ENCODE measurements at regions not wholly inside any gene's neighbourhood (a gene's known extent, or its start where the extent isn't known, plus 50 kb on each side); places are given as distances from the start of the nearest gene placed in this dataset.
"Not testable (repeated sequence)": the region's sequence is repeated elsewhere in the genome, so short reads cannot be mapped to it uniquely, and the experiment has no call there.

DNA sequence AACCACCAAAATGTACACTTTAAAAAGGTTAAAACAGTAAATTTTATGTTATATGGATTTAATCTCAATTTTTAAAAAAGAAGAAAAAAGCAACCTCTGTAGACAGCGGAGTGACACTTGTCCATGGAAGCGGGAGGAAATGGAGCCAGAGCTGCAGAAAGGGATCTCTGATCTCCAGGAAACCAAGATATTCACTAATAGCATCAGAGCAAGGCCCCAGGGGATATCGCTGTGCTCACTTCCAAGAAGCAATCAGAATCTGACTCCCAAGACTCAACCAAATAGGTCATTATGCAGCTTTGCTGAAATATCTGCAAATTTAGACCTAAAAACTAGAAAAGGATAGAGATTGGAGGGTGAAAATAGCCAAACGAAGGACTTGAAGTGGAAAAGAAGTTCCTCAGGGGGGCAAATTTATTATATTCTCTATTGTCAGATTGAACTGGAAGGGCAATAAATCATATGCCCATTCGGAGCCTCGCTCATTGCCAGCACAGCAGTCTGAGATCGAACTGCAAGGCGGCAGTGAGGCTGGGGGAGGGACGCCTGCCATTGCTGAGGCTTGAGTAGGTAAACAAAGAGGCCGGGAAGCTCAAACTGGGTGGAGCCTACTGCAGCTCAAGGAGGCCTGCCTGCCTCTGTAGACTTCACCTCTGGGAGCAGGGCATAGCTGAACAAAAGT lies 62.0 kb upstream of the ATP2C1 start:
- Mint-ChIP-seq H3K4me1 (no peaks in the 10 kb centered on the region), H3K27ac (no peak overlapping the region), H3K4me3 (no peak overlapping the region), H3K9me3 (no peaks in the 10 kb centered on the region), H3K27me3 (peaks cover 19% of the 10 kb centered on the region)
- DNase-seq (no peak), ATAC-seq (no peak)

DNA sequence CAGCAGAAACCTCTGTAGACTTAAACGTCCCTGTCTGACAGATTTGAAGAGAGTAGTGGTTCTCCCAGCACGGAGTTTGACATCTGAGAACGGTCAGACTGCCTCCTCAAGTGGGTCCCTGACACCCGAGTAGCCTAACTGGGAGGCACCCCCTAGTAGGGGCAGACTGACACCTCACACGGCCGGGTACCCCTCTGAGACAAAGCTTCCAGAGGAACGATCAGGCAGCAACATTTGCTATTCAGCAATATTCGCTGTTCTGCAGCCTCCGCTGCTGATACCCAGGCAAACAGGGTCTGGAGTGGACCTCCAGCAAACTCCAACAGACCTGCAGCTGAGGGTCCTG lies 61.5 kb upstream of the ATP2C1 start:
- H3K27me3 Mint-ChIP-seq, result peaks cover 19% of the 10 kb centered on the region
- not testable (repeated sequence) for DNase-seq, H3K4me1 Mint-ChIP-seq, H3K27ac Mint-ChIP-seq, H3K4me3 Mint-ChIP-seq, ATAC-seq, H3K9me3 Mint-ChIP-seq

DNA sequence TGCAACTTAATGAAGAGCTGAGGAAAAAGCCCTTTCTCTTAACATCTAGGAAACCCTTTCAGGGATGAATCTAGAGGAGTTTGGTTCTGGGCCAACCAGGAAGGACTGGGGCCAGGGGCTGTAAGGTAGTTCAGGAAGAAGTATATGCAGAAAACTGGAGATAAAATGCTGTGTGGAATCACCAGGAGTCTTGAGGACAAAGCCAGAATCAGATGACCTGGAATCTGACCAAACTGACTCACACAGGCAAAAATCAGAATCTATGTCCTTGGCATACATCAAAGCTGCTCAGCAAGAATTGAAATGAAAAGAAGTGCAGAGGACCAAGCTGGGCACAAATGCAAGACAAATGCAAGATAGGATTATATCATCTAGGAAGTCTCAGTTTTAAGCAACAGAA lies 59.4 kb upstream of the ATP2C1 start:
- ATAC-seq, result no peak
- no peaks in the 10 kb centered on the region for H3K4me1 Mint-ChIP-seq
- H3K9me3 Mint-ChIP-seq, result no peaks in the 10 kb centered on the region
- no peak overlapping the region for H3K4me3 Mint-ChIP-seq
- peaks cover 29% of the 10 kb centered on the region for H3K27me3 Mint-ChIP-seq
- no peak overlapping the region for H3K27ac Mint-ChIP-seq
- DNase-seq, result no peak

DNA sequence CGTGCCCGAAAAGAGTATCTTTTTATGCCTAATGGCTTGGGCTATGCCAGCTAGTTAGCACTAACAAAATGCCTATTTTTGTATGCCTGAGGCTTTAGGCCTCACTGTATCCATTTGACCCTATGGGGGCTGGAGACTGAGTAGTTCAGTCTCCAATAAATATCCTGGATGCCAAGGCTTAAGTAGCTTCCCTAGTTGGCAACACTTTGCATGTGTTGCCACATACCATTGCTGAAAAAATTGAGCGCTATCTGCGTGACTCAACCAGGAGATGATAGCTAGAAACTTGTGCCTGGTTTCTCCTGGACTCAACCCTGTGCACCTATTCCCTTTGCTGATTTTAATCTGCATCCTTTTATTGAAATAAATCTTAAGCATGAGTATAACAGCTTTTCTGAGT lies 58.4 kb upstream of the ATP2C1 start:
- Mint-ChIP-seq H3K9me3 (no peaks in the 10 kb centered on the region), H3K4me1 (peaks cover 7% of the 10 kb centered on the region), H3K4me3 (no peak overlapping the region), H3K27ac (no peak overlapping the region), H3K27me3 (peaks cover 39% of the 10 kb centered on the region)
- ATAC-seq (no peak), DNase-seq (no peak)

DNA sequence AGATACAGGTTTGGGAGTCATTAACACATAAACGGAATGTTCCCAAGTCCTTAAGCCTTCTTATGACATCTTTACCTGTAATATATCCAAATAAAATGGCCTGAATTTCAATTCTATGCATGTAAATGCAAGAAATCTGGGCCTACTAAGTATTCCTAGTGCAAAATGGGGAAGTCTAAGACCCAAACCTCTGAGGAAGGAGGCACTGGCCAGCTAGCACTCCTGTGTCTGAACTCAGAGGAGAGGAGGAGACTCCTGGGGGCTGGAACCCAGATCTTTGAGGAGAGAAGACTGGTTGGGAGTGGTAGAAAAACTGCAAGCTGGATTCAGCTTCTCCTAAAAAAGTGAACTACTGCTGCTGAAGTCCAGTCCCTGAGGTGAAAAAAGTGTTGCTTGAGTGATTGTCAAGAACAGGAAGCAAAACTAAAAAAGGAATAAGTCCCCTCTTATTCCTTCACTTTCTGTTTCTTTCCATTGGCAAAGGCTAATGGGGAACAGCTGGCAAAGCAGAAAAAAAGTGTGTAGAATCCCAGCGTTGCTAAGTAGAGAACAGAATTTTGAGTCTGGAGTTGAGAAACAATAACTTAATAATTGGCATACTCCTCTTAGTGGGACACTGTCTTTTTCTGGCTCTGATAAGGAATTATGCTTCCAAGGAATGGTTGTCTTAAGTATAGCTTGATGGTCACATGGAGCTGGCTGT lies 54.8 kb upstream of the ATP2C1 start:
- Mint-ChIP-seq H3K4me3 (no peak overlapping the region), H3K9me3 (no peaks in the 10 kb centered on the region)
- no peak for ATAC-seq

DNA sequence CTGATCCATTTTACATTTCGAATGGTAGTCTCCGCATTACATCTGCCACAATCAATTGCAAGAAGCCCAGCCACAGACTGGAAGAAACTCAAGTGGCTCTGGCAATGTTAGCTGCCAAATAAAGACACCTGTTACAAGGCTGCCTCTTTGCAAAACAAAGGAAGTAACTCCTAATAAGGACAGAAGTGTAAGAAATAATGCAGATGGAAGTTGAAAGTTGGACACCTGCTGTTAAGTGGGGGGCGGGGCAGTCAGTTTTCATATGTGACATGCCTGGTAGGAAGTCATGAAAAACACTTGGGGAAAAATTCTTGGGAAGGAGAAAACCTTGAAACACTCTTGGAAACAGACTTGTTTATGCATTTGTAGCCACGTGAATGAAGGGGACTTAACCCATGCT lies 54.1 kb upstream of the ATP2C1 start:
- no peak overlapping the region for H3K4me3 Mint-ChIP-seq
- H3K4me1 Mint-ChIP-seq, result peaks cover 7% of the 10 kb centered on the region
- H3K9me3 Mint-ChIP-seq, result no peaks in the 10 kb centered on the region
- no peak overlapping the region for H3K27ac Mint-ChIP-seq
- peaks cover 27% of the 10 kb centered on the region for H3K27me3 Mint-ChIP-seq
- ATAC-seq, result no peak
- no peak for DNase-seq

More for the DNA sequence above, 54.8 kb upstream of the ATP2C1 start:
- Mint-ChIP-seq H3K4me1 (peaks cover 7% of the 10 kb centered on the region), H3K27me3 (peaks cover 30% of the 10 kb centered on the region), H3K27ac (no peak overlapping the region)
- no peak for DNase-seq

DNA sequence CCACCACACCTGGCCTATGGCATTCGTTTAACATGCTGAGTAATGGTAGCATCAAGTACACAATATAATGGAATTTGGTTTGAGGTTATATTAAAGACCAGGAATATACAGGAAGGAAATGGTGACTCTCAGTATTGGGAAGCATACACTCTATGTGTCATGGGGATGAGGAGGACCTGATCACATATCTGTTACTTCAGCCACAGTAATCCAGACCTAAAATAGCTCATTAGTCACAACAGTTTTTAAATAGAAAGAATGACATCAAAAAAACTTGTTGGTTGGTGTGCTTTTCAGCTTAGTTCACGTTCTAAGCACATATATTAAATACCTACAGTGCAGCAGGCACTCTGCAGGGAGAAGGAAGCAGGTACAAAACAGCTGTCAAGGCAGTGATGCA lies 52.5 kb upstream of the ATP2C1 start:
- DNase-seq, result no peak
- ATAC-seq, result no peak

DNA sequence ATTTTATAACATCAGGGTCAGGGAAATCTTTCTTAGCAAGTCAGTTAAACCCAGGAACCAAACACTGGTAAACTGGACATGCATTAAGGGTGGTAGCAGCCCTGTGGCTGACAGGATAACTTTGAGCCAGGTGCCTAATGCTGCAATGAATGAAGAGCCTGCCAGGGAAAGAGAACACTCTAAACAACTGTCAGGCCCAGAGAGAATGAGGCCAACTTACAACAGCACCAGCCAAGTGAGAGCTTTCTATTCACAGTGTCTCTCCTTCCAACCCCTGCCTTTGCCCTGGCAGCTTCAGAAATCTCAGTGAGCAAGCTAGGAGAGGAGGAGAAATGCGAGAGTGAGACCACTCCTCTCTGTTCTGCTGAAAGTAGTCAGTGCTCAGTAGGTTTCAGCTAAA lies 50.4 kb upstream of the ATP2C1 start:
- no peak overlapping the region for H3K27ac Mint-ChIP-seq
- DNase-seq, result no peak

More for the DNA sequence above, 52.5 kb upstream of the ATP2C1 start:
- peaks cover 43% of the 10 kb centered on the region for H3K27me3 Mint-ChIP-seq
- no peak overlapping the region for H3K4me3 Mint-ChIP-seq
- H3K27ac Mint-ChIP-seq, result no peak overlapping the region
- no peaks in the 10 kb centered on the region for H3K9me3 Mint-ChIP-seq
- peaks cover 7% of the 10 kb centered on the region for H3K4me1 Mint-ChIP-seq

More for the DNA sequence above, 50.4 kb upstream of the ATP2C1 start:
- ATAC-seq, result no peak
- no peaks in the 10 kb centered on the region for H3K9me3 Mint-ChIP-seq
- H3K27me3 Mint-ChIP-seq, result peaks cover 46% of the 10 kb centered on the region
- peaks cover 7% of the 10 kb centered on the region for H3K4me1 Mint-ChIP-seq
- no peak overlapping the region for H3K4me3 Mint-ChIP-seq

Data from stimulated activated naive CD8-positive, alpha-beta T cell treated with anti-CD3 and anti-CD28 coated beads, Interleukin-15, amount 100 ng/mL, for 72 hours (primary cell).